ENCODE measurements at regions not wholly inside any gene's neighbourhood (a gene's known extent, or its start where the extent isn't known, plus 50 kb on each side); places are given as distances from the start of the nearest gene placed in this dataset.
A peak's percentile ranks its signal among the peaks of the same experiment; 100 is the strongest.

GRCh38 chr16:9511389-9511788 lies 419.9 kb downstream of the HAPSTR1 start:
- DNase-seq, result no peak

GRCh38 chr16:9516444-9516843 lies 425.0 kb downstream of the HAPSTR1 start:
- DNase-seq, result no peak

GRCh38 chr16:9518051-9518450 lies 426.6 kb downstream of the HAPSTR1 start:
- peak in 5 of 51 donors; percentile 1 to 6 (median 3) for DNase-seq

GRCh38 chr16:9518581-9518980 lies 427.1 kb downstream of the HAPSTR1 start:
- no peak for DNase-seq

- no peak for DNase-seq
Measured at GRCh38 chr16:9521749-9522370, 430.4 kb downstream of the HAPSTR1 start.

- no peak for DNase-seq
Measured at GRCh38 chr16:9522614-9523013, 431.2 kb downstream of the HAPSTR1 start.

- no peak for DNase-seq
Measured at GRCh38 chr16:9523994-9524393, 432.6 kb downstream of the HAPSTR1 start.

GRCh38 chr16:9525037-9525436 lies 433.6 kb downstream of the HAPSTR1 start:
- no peak for DNase-seq

- no peak for DNase-seq
Measured at GRCh38 chr16:9526791-9527190, 435.3 kb downstream of the HAPSTR1 start.

GRCh38 chr16:9527976-9528375 lies 436.5 kb downstream of the HAPSTR1 start:
- no peak for DNase-seq

- no peak for DNase-seq
Measured at GRCh38 chr16:9528511-9529079, 437.2 kb downstream of the HAPSTR1 start.

- no peak for DNase-seq
Measured at GRCh38 chr16:9533042-9533441, 441.6 kb downstream of the HAPSTR1 start.

GRCh38 chr16:9534759-9535158 lies 443.3 kb downstream of the HAPSTR1 start:
- DNase-seq, result peak in 3 of 51 donors; percentile 1 to 4 (median 4)

- DNase-seq, result no peak
Measured at GRCh38 chr16:9536905-9537304, 445.5 kb downstream of the HAPSTR1 start.

GRCh38 chr16:9539346-9539745 lies 447.9 kb downstream of the HAPSTR1 start:
- DNase-seq, result no peak

GRCh38 chr16:9541723-9542122 lies 450.3 kb downstream of the HAPSTR1 start:
- no peak for DNase-seq

- no peak for DNase-seq
Measured at GRCh38 chr16:9542165-9542755, 450.8 kb downstream of the HAPSTR1 start.

- no peak for DNase-seq
Measured at GRCh38 chr16:9545522-9546437, 454.3 kb downstream of the HAPSTR1 start.

GRCh38 chr16:9546438-9546786 lies 455.0 kb downstream of the HAPSTR1 start:
- DNase-seq, result no peak

- DNase-seq, result no peak
Measured at GRCh38 chr16:9549487-9549886, 458.0 kb downstream of the HAPSTR1 start.

GRCh38 chr16:9555051-9555450 lies 463.6 kb downstream of the HAPSTR1 start:
- DNase-seq, result no peak

GRCh38 chr16:9556949-9557665 lies 465.7 kb downstream of the HAPSTR1 start:
- no peak for DNase-seq
